GM04504 (cell line): ENCODE measurements at regions not wholly inside any gene's neighbourhood (a gene's known extent, or its start where the extent isn't known, plus 50 kb on each side); places are given as distances from the start of the nearest gene placed in this dataset.
"Not testable (repeated sequence)": the region's sequence is repeated elsewhere in the genome, so short reads cannot be mapped to it uniquely, and the experiment has no call there.

ENCODE experiments used
- DNase-seq: peaks from one replicate; pipeline ENCODE4 v3.0.0-alpha.2; 2012; ENCODE audit warnings: low read depth

GRCh38 chr5:135094339-135095051 lies 60.5 kb upstream of the PITX1 start:
- no peak for DNase-seq

- DNase-seq: not testable (repeated sequence)
These were observed 59.5 kb upstream of the PITX1 start for GRCh38 chr5:135093483-135093882.

- no peak for DNase-seq
These were observed 58.4 kb upstream of the PITX1 start for GRCh38 chr5:135092476-135092875.

DNA sequence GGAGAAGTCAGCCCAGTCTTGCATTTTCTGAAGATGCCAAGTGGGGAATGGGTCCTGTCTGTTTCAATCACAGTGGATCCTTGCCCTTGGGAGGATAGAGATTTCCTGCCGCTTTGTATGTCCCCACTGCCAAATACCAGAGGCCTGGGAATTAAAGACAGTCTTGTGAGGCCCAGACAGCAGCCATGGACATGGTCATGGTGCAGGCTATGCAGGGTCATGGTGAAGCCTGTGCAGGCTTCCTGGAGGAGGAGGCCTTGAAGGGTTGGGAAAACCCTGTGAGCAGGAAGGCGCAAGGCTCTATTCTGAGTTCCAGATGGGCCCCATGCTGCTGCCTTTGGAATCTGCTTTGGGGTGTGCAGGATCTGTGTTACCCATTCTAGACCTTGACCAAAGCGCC lies 57.3 kb upstream of the PITX1 start:
- no peak for DNase-seq

GRCh38 chr5:135089912-135090311 lies 55.9 kb upstream of the PITX1 start:
- DNase-seq: no peak

- no peak for DNase-seq
These were observed 54.9 kb upstream of the PITX1 start for GRCh38 chr5:135088911-135089310.

- no peak for DNase-seq
These were observed 53.9 kb upstream of the PITX1 start for GRCh38 chr5:135087950-135088349.

GRCh38 chr5:135085936-135086725 lies 52.1 kb upstream of the PITX1 start:
- no peak for DNase-seq

GRCh38 chr5:135085133-135085935 lies 51.3 kb upstream of the PITX1 start:
- DNase-seq: no peak
